K562 (cell line): ENCODE measurements at regions not wholly inside any gene's neighbourhood (a gene's known extent, or its start where the extent isn't known, plus 50 kb on each side); places are given as distances from the start of the nearest gene placed in this dataset.

Experiments used
- BRCA1 ChIP-seq, 2 experiments: fragments of 450-650 bp in 1 of 2; sonication (generic) in 1 of 2; formaldehyde crosslinking in 1 of 2; IDR thresholded peaks; 2 replicates each; pipeline versions ENCODE4 v1.5.0 to v1.6.1; 2017 to 2020; ENCODE audit warnings: mild to moderate bottlenecking in 1 of 2, missing genetic modification reagents in 1 of 2
- CBX5 ChIP-seq: IDR thresholded peaks from 2 replicates; pipeline ENCODE4 v1.6.1; 2014; ENCODE audit warnings: low read depth, borderline replicate concordance
- CTCF ChIP-seq, 3 experiments: IDR thresholded peaks in 2 of 3; conservative IDR thresholded peaks in 1 of 3; 2 replicates each; pipeline ENCODE4 v1.5.1; 2011 to 2012; ENCODE audit warnings: low read length in 3 of 3, mild to moderate bottlenecking in 3 of 3, control low read depth in 2 of 3, improper control_type of control experiment in 1 of 3, inconsistent platforms in 1 of 3, low read depth in 1 of 3, mixed read lengths in 1 of 3, moderate library complexity in 1 of 3; ENCODE audit not compliant: insufficient read depth in 2 of 3
- ETS2 ChIP-seq: IDR thresholded peaks from 2 replicates; pipeline ENCODE4 v1.6.1; 2016; ENCODE audit warnings: borderline replicate concordance, missing genetic modification characterization, mild to moderate bottlenecking, moderate library complexity, missing compliant biosample characterization; ENCODE audit not compliant: poor library complexity, severe bottlenecking
- HNRNPUL1 ChIP-seq: fragments of 200-400 bp; formaldehyde crosslinking; IDR thresholded peaks from 2 replicates; pipeline ENCODE4 v1.6.1; 2017; ENCODE audit warnings: low read length
- JUNB ChIP-seq: fragments of 450-650 bp; formaldehyde crosslinking; conservative IDR thresholded peaks from 2 replicates; pipeline ENCODE4 v1.4.0; 2020; ENCODE audit warnings: mild to moderate bottlenecking
- RAD21 ChIP-seq, 2 experiments: fragments of 250-450 bp in 1 of 2; fragments of 450-650 bp in 1 of 2; sonication (Bioruptor Pico) in 1 of 2; formaldehyde crosslinking in 1 of 2; IDR thresholded peaks in 1 of 2; conservative IDR thresholded peaks in 1 of 2; 2 replicates each; pipeline versions ENCODE4 v1.4.0 to v1.8.0; 2020 to 2022; ENCODE audit warnings: mild to moderate bottlenecking in 2 of 2, moderate library complexity in 1 of 2
- THAP12 ChIP-seq: fragments of 250-450 bp; sonication (Bioruptor Pico); IDR thresholded peaks from 2 replicates; pipeline ENCODE4 v1.9.0; 2021; ENCODE audit warnings: mild to moderate bottlenecking, inconsistent platforms

- no peak for TF ChIP-seq THAP12 (CRISPR knock-in tag)
- no peak for TF ChIP-seq HNRNPUL1
- TF ChIP-seq CTCF (IDR thresholded peaks at IDR 0.05 in 2 of 3, conservative IDR thresholded peaks at IDR 0.05 in 1 of 3; ENCODE audit: insufficient read depth in 2 of 3, low read depth in 1 of 3, low read length in 3 of 3): no peak
- no peak for TF ChIP-seq JUNB
- TF ChIP-seq CBX5: no peak
- TF ChIP-seq BRCA1 (IDR thresholded peaks at IDR 0.05): no peak
- TF ChIP-seq BRCA1 (CRISPR knock-in tag; IDR thresholded peaks at IDR 0.05): no peak
- no peak for TF ChIP-seq RAD21 (CRISPR knock-in tag; conservative IDR thresholded peaks at IDR 0.05 in 1 of 2, IDR thresholded peaks at IDR 0.05 in 1 of 2)
- TF ChIP-seq ETS2 (tag): no peak
Measured at GRCh38 chr18:2053490-2054089, 517.7 kb downstream of the METTL4 start.
